GM21529 (cell line): ENCODE measurements at regions not wholly inside any gene's neighbourhood (a gene's known extent, or its start where the extent isn't known, plus 50 kb on each side); places are given as distances from the start of the nearest gene placed in this dataset.
A peak's percentile ranks its signal among the peaks of the same experiment; 100 is the strongest.

Source experiments
- ATAC-seq: cut with Tn5 transposase; IDR thresholded peaks from one replicate; pipeline ENCODE4 v1.9.1; 2021; ENCODE audit not compliant: unreplicated experiment

GRCh38 chr10:28250782-28251181, 52.1 kb downstream of the MPP7 start:
- no peak for ATAC-seq

DNA sequence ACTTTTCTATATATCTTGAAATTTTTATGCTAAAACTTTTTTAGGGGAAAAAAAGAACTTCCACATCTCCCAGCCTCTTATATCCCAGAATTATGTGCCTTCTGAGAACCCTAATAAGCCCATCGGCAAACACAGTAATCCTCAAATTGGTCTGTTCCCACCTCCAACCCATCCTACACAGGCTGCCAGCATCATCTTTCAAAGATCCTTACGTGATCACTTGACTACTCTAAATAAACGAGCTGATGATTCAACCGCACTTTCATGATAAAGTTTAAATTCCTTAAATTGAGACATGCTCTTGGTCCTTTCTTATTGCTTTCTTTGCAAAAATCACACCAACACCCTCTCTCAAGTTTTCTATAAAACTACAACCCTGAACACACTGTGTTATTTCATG, 52.5 kb downstream of the MPP7 start:
- ATAC-seq = no peak

- no peak for ATAC-seq
Observed at GRCh38 chr10:28249512-28249911, 53.4 kb downstream of the MPP7 start.

- ATAC-seq = no peak
Observed at GRCh38 chr10:28248092-28248491, 54.8 kb downstream of the MPP7 start.

DNA sequence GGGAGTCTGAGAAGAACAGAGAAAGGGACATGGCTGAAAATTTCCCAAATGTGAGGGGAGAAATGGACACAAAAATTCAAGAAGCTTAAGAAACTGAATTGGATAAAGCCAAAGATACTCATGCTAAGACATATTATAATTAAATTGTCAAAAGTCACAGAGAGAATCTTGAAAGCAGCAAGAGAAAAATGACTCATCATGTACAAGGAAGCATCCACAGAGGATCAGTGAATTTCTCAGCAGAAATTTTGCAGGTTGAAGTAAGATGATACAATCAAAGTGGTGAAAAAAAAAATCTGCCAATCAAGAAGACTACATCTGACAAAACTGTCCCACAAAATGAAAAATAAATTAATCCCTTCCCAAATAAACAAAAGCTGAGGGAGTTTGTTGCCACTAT, 56.8 kb downstream of the MPP7 start:
- no peak for ATAC-seq

DNA sequence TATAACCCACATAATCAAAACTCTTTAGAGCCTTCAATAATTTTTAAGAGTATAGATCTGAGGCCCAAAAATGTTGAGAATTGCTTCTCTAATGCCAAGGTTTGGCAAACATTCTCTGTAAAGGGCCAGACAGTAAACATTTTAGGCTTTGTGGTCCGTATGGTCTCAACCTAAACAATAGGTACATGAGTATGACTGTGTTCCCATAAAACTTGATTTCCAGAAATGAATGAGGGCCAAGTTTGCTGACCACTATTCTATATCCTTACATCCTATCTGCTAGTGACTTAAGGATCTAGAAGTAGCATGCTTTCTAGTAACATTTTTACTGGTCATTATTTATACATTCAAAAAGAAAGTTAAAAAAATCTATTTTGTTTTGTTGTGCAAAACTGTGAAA, 58.9 kb downstream of the MPP7 start:
- ATAC-seq = no peak

GRCh38 chr10:28242555-28243204, 60.2 kb downstream of the MPP7 start:
- ATAC-seq = no peak

DNA sequence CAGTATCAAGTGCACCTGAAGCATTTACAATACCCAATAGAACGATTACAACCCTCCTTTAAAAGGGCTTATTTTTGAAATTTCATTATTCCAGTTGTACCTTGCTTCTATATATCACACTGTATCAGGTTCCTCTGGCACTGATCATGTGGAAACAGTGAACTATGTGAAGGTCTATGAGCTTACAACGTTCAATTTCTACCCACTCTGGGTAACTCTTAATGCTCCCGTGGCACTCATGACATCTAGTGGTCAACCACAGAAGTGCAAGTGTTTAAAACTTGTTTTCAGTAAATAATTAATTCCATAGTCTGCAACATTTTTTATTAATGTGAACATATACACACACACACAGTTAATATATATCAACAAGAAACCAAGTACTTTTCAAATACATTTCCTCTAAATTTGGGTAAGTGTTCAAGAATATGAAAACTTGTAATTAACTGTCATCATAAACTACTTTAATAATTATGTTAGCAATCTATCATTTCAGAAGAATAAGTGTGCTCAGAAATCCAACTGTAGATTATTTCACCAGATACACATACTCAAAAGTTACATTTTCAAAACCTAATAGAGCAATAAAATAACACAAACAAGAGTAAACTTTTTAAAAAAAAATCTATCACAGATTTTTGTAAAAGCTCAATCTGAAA, 61.0 kb downstream of the MPP7 start:
- ATAC-seq = peak; percentile 57

DNA sequence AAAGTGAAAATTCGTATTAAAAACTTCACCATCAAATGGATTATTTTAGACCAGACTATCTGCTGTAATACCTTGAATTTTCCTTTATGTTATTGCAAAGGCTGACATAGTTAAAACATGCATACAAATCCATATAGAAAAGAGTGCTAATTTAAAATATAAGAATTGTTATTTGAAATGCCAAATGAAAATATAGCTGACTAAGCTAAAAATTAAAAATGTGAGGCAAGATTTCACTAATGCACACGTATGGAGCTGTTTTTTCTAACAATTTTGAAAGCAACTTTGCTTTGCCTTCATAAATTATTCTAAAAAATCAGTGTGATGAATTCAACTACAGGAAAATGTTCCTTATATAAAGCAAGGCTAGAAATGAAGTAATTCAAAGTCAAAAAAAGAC, 62.5 kb downstream of the MPP7 start:
- no peak for ATAC-seq

- no peak for ATAC-seq
Observed at GRCh38 chr10:28236591-28236990, 66.3 kb downstream of the MPP7 start.

- ATAC-seq = no peak
Observed at GRCh38 chr10:28220811-28221210, 82.1 kb downstream of the MPP7 start.

GRCh38 chr10:28219251-28219650, 83.6 kb downstream of the MPP7 start:
- ATAC-seq = no peak

- no peak for ATAC-seq
Observed at GRCh38 chr10:28217848-28218247, 85.0 kb downstream of the MPP7 start.

GRCh38 chr10:28215930-28216329, 86.9 kb downstream of the MPP7 start:
- ATAC-seq = no peak

- ATAC-seq = no peak
Observed at GRCh38 chr10:28214219-28214618, 88.6 kb downstream of the MPP7 start.

DNA sequence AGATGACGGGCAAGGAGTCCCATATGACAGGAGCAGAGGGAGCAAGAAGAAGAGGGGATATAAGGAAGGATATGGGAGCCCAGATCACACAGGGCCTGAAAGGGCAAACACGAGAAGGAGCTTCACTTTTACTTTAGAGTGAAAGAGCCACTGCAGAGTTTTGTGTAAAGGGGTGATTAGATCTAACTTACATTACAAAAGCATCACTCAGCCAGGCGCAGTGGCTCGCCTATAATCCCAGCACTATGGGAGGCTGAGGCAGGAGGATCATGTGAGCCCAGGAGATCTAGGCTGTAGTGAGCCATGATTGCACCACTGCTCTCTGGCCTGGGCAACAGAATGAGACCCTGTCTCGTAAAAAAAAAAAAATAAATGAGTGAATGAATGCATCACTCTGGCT, 91.1 kb downstream of the MPP7 start:
- no peak for ATAC-seq

DNA sequence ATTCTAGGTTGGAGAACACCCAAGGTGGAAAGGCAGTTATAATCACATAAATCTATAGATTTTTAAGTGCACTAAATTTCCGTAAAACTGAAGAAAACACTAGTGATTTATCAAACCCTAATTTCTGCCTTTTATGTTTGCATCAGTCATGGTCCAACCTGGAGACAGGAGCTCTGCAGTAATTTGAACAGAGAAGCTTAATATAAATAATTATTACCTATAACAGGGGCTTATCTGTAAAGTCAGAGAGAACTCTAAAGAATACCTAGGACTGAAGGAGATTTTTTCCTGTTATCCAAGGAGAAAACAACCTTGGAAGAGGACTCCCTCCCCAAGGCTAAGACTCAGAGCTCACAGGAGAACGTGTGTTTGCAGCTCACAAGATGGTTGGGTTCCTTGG, 95.1 kb downstream of the MPP7 start:
- ATAC-seq = no peak

- no peak for ATAC-seq
Observed at GRCh38 chr10:28202941-28203352, 99.9 kb downstream of the MPP7 start.

GRCh38 chr10:28201410-28202400, 101.2 kb downstream of the MPP7 start:
- no peak for ATAC-seq

- ATAC-seq = no peak
Observed at GRCh38 chr10:28200775-28201174, 102.1 kb downstream of the MPP7 start.

GRCh38 chr10:28199941-28200340, 102.9 kb downstream of the MPP7 start:
- no peak for ATAC-seq

GRCh38 chr10:28190196-28190595, 112.7 kb downstream of the MPP7 start:
- no peak for ATAC-seq
